ENCODE measurements at regions not wholly inside any gene's neighbourhood (a gene's known extent, or its start where the extent isn't known, plus 50 kb on each side); places are given as distances from the start of the nearest gene placed in this dataset.

DNA sequence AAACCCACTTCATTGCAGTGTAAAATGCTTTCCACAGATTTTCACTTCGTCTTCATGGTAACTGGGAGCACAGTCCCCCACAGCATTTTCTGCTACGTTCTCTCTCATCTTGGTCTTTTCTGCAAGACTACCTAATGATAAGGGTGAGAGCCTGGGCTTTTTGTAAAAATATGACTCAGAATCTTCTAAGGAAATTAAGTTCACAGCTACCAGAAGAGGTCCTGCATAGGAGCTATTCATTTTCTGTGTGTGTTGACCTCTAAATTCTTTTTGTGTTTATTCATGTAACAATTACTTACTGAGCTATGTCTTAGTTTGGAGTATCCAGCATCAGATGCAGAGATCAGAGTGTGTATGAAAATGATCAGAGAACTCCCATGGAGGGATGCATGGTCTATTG lies 192.2 kb downstream of the CPEB2 start:
- TF ChIP-seq, protein P1, sequence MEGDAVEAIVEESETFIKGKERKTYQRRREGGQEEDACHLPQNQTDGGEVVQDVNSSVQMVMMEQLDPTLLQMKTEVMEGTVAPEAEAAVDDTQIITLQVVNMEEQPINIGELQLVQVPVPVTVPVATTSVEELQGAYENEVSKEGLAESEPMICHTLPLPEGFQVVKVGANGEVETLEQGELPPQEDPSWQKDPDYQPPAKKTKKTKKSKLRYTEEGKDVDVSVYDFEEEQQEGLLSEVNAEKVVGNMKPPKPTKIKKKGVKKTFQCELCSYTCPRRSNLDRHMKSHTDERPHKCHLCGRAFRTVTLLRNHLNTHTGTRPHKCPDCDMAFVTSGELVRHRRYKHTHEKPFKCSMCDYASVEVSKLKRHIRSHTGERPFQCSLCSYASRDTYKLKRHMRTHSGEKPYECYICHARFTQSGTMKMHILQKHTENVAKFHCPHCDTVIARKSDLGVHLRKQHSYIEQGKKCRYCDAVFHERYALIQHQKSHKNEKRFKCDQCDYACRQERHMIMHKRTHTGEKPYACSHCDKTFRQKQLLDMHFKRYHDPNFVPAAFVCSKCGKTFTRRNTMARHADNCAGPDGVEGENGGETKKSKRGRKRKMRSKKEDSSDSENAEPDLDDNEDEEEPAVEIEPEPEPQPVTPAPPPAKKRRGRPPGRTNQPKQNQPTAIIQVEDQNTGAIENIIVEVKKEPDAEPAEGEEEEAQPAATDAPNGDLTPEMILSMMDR (IDR thresholded peaks at IDR 0.05; ENCODE audit: insufficient read depth, low read length, poor library complexity, severe bottlenecking) = no peak
- TF ChIP-seq EZH2phosphoT487 (conservative IDR thresholded peaks at IDR 0.05; ENCODE audit: low read length) = no peak

Data from SU-DHL-6 (cell line).